IMR-90 (cell line): ENCODE measurements at regions not wholly inside any gene's neighbourhood (a gene's known extent, or its start where the extent isn't known, plus 50 kb on each side); places are given as distances from the start of the nearest gene placed in this dataset.

Experiments
- ATAC-seq: fragments of 200-7000 bp; cut with Tn5 transposase; 2 replicates; pipeline ENCODE4 v1.9.1; 2020; ENCODE audit warnings: low read depth, mild to moderate bottlenecking, moderate library complexity
- BruUV-seq: library from RNA; stranded (reverse); fragments of 400-500 nt; replicated peaks from 2 replicates; lab custom pipeline; 2021; lab: Mats Ljungman, UMichigan
- CTCF ChIA-PET: fragments of 300-600 bp; formaldehyde crosslinking; extraction: SDS; loops from one replicate; lab custom pipeline; 2021; ENCODE audit warnings: antibody characterized with exemption; lab: Yijun Ruan, JAX
- POLR2A ChIA-PET: fragments of 300-600 bp; sonication (Branson Sonifier 250); formaldehyde crosslinking; loops from one replicate; lab custom pipeline; 2022; ENCODE audit warnings: antibody characterized with exemption; ENCODE audit not compliant: unreplicated experiment; lab: Charles Lee
- DNase-seq: peaks from one replicate; pipeline ENCODE4 v3.0.0; 2013
- H2AFZ ChIP-seq: replicated peaks from 2 replicates; pipeline ENCODE3; 2013; ENCODE audit warnings: low read length, mild to moderate bottlenecking; ENCODE audit not compliant: poor library complexity
- H2AK5ac ChIP-seq: 2 replicates; pipeline ENCODE4 v1.6.1; 2013; ENCODE audit warnings: low read depth, low read length, inconsistent platforms
- H2AK9ac ChIP-seq: replicated peaks from 2 replicates; pipeline ENCODE3; 2013; ENCODE audit warnings: mild to moderate bottlenecking, low read depth, low read length, moderate library complexity; ENCODE audit not compliant: poor library complexity
- H2BK120ac ChIP-seq: 2 replicates; pipeline ENCODE4 v1.6.1; 2013; ENCODE audit warnings: low read depth, low read length, inconsistent platforms
- H2BK15ac ChIP-seq: 3 replicates; pipeline ENCODE4 v1.6.1; 2013; ENCODE audit warnings: low read depth, low read length, inconsistent platforms
- H2BK20ac ChIP-seq: 2 replicates; pipeline ENCODE4 v1.6.1; 2013; ENCODE audit warnings: low read depth, mild to moderate bottlenecking, inconsistent platforms, low read length, moderate library complexity
- H2BK5ac ChIP-seq: 2 replicates; pipeline ENCODE4 v1.6.1; 2013; ENCODE audit warnings: mild to moderate bottlenecking, low read depth, low read length, inconsistent platforms; ENCODE audit not compliant: poor library complexity, severe bottlenecking
- H3K14ac ChIP-seq: replicated peaks from 2 replicates; pipeline ENCODE4 v1.6.1; 2013; ENCODE audit warnings: low read depth, low read length, inconsistent platforms
- H3K18ac ChIP-seq: 2 replicates; pipeline ENCODE4 v1.6.1; 2013; ENCODE audit warnings: low read depth, low read length, control low read depth
- H3K23ac ChIP-seq: 2 replicates; pipeline ENCODE4 v1.6.1; 2013; ENCODE audit warnings: low read depth, low read length, inconsistent platforms
- H3K27ac ChIP-seq: 2 replicates; pipeline ENCODE4 v1.5.1; 2013; ENCODE audit warnings: mild to moderate bottlenecking, control low read depth, low read length; ENCODE audit not compliant: insufficient read depth
- H3K27me3 ChIP-seq: 2 replicates; pipeline ENCODE4 v1.6.1; 2013; ENCODE audit warnings: low read length; ENCODE audit not compliant: control insufficient read depth, insufficient read depth
- H3K36me3 ChIP-seq: 2 replicates; pipeline ENCODE4 v1.6.1; 2013; ENCODE audit warnings: low read length, mixed read lengths; ENCODE audit not compliant: control insufficient read depth, insufficient read depth
- H3K4ac ChIP-seq: 2 replicates; pipeline ENCODE4 v1.6.1; 2013; ENCODE audit warnings: low read depth, low read length, inconsistent platforms
- H3K4me1 ChIP-seq: 2 replicates; pipeline ENCODE4 v1.6.1; 2013; ENCODE audit warnings: low read length, mixed read lengths; ENCODE audit not compliant: control insufficient read depth, insufficient read depth
- H3K4me2 ChIP-seq: 2 replicates; pipeline ENCODE4 v1.6.1; 2013; ENCODE audit warnings: low read depth, mild to moderate bottlenecking, control low read depth, low read length, moderate library complexity
- H3K4me3 ChIP-seq: 2 replicates; pipeline ENCODE4 v1.5.1; 2013; ENCODE audit warnings: low read depth, mild to moderate bottlenecking, control low read depth, low read length, moderate library complexity; ENCODE audit not compliant: insufficient read depth
- H3K56ac ChIP-seq: 2 replicates; pipeline ENCODE4 v1.6.1; 2013; ENCODE audit warnings: low read length, inconsistent platforms; ENCODE audit not compliant: insufficient read depth; ENCODE audit errors: extremely low read depth
- H3K79me1 ChIP-seq, 2 experiments: 2 replicates each; pipeline ENCODE4 v1.6.1; 2013; ENCODE audit warnings: low read length in 2 of 2, inconsistent platforms in 1 of 2, low read depth in 1 of 2
- H3K9ac ChIP-seq: 2 replicates; pipeline ENCODE4 v1.6.1; 2013; ENCODE audit warnings: low read depth, low read length, control low read depth
- H3K9me1 ChIP-seq: 2 replicates; pipeline ENCODE4 v1.6.1; 2013; ENCODE audit warnings: low read length, inconsistent platforms; ENCODE audit not compliant: insufficient read depth
- H3K9me3 ChIP-seq: 2 replicates; pipeline ENCODE4 v1.6.1; 2013; ENCODE audit warnings: low read length; ENCODE audit not compliant: control insufficient read depth, insufficient read depth
- H4K20me1 ChIP-seq: 2 replicates; pipeline ENCODE4 v1.6.1; 2013; ENCODE audit warnings: low read length, inconsistent platforms; ENCODE audit not compliant: insufficient read depth
- H4K5ac ChIP-seq: 2 replicates; pipeline ENCODE4 v1.6.1; 2013; ENCODE audit warnings: mild to moderate bottlenecking, low read depth, low read length, control low read depth
- H4K8ac ChIP-seq, 2 experiments: 2 replicates each; pipeline ENCODE4 v1.6.1; 2013; ENCODE audit warnings: low read depth in 2 of 2, low read length in 2 of 2, control low read depth in 1 of 2, inconsistent platforms in 1 of 2
- H4K91ac ChIP-seq: 2 replicates; pipeline ENCODE4 v1.6.1; 2013; ENCODE audit warnings: low read depth, low read length, inconsistent platforms; ENCODE audit not compliant: insufficient read depth
- CEBPB ChIP-seq: IDR thresholded peaks from 2 replicates; pipeline ENCODE4 v1.6.1; 2012; ENCODE audit warnings: low read depth, low read length, improper control_type of control experiment
- POLR2A ChIP-seq: IDR thresholded peaks from 2 replicates; pipeline ENCODE4 v1.6.1; 2012; ENCODE audit warnings: mild to moderate bottlenecking, low read depth, low read length
- WGBS, 2 experiments: methylation state at CpG; one replicate each; pipeline versions ENCODE4 v1.1.5 to v1.1.7; 2013; ENCODE audit warnings: missing lambda C conversion rate in 2 of 2; ENCODE audit not compliant: insufficient read length in 1 of 2; ENCODE audit errors: extremely low coverage in 2 of 2; 5-methylcytosine and 5-hydroxymethylcytosine counted together
- dilution Hi-C: fragments of 300-500 bp; cut with HindIII; formaldehyde crosslinking; loops from one replicate; pipeline ENCODE4 v1.14.3; 2018; ENCODE audit warnings: low sequenced_read_pairs; ENCODE audit not compliant: unreplicated experiment
- in situ Hi-C: fragments of 300-500 bp; cut with MboI; formaldehyde crosslinking; loops from 3 replicates; pipeline ENCODE4 v1.14.3; 2019; ENCODE audit warnings: low sequenced_read_pairs, inconsistent platforms, mixed read lengths
- intact Hi-C: fragments of 100-400 bp; cut with micrococcal nuclease; formaldehyde crosslinking; loops from 2 replicates; pipeline ENCODE4 v1.10.0; 2022
- TF ChIP-seq, protein P1 (sequence below): conservative IDR thresholded peaks from 2 replicates; pipeline ENCODE4 v1.5.1; 2012; ENCODE audit warnings: mild to moderate bottlenecking, low read depth, low read length, improper control_type of control experiment

DNA sequence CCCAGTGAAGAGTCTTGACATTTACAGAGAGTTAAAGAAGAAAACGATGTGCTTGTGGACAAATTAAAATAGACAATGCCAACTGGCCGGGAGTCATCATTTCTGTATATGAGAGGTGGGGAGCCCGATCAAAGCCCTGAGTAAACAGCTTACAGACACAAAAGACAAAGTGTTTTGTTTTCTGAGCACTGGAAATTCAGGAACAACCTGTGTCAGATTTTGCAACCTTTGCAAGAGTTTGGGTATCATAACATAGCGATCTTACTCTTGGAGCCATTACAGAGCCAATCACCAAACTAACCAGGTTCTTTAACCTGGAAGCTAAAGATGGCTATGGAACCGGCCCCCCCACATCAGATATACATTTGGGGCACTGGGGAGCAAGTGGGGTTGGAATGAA lies 101.9 kb upstream of the LRIG1 start:
- BruUV-seq: no TSS peak
- dilution Hi-C loops: no loop called here

More for the DNA sequence above, 101.9 kb upstream of the LRIG1 start:
- no peak overlapping the region for H4K8ac ChIP-seq
- CTCF ChIA-PET: no interaction called here
- no peak overlapping the region for H2AK5ac ChIP-seq
- H3K9ac ChIP-seq: no peak overlapping the region
- H3K27me3 ChIP-seq: no peaks in the 10 kb centered on the region
- TF ChIP-seq, protein P1, sequence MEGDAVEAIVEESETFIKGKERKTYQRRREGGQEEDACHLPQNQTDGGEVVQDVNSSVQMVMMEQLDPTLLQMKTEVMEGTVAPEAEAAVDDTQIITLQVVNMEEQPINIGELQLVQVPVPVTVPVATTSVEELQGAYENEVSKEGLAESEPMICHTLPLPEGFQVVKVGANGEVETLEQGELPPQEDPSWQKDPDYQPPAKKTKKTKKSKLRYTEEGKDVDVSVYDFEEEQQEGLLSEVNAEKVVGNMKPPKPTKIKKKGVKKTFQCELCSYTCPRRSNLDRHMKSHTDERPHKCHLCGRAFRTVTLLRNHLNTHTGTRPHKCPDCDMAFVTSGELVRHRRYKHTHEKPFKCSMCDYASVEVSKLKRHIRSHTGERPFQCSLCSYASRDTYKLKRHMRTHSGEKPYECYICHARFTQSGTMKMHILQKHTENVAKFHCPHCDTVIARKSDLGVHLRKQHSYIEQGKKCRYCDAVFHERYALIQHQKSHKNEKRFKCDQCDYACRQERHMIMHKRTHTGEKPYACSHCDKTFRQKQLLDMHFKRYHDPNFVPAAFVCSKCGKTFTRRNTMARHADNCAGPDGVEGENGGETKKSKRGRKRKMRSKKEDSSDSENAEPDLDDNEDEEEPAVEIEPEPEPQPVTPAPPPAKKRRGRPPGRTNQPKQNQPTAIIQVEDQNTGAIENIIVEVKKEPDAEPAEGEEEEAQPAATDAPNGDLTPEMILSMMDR: no peak
- TF ChIP-seq CEBPB (no peak), POLR2A (no peak)
- intact Hi-C loops: no loop called here
- H3K4me2 ChIP-seq: no peak overlapping the region
- no peaks in the 10 kb centered on the region for H3K9me1 ChIP-seq
- no peak overlapping the region for H3K4me3 ChIP-seq
- H2BK20ac ChIP-seq: no peak overlapping the region
- H2BK120ac ChIP-seq: no peak overlapping the region
- in situ Hi-C loops: no loop called here
- H3K14ac ChIP-seq: no peak overlapping the region
- no peak for DNase-seq
- peaks cover 3% of the 10 kb centered on the region for H3K4me1 ChIP-seq
- H3K9me3 ChIP-seq: no peaks in the 10 kb centered on the region
- H3K36me3 ChIP-seq: no peaks in the 10 kb centered on the region
- H2BK5ac ChIP-seq: no peak overlapping the region
- H3K18ac ChIP-seq: no peak overlapping the region
- no peak overlapping the region for H2AFZ ChIP-seq
- no peak overlapping the region for H3K56ac ChIP-seq
- no peak overlapping the region for H2AK9ac ChIP-seq
- H3K27ac ChIP-seq: no peak overlapping the region
- H3K4ac ChIP-seq: no peak overlapping the region
- no peak overlapping the region for H2BK15ac ChIP-seq
- H4K91ac ChIP-seq: no peak overlapping the region
- no CpG with 5 or more reads among the region's 5 CpGs for WGBS, 2 experiments
- POLR2A ChIA-PET: no interaction called here
- no peak overlapping the region for H3K23ac ChIP-seq
- H4K20me1 ChIP-seq: no peaks in the 10 kb centered on the region
- H4K5ac ChIP-seq: no peak overlapping the region
- ATAC-seq: no peak
- H3K79me1 ChIP-seq: no peaks in the 10 kb centered on the region
